ENCODE measurements at regions not wholly inside any gene's neighbourhood (a gene's known extent, or its start where the extent isn't known, plus 50 kb on each side); places are given as distances from the start of the nearest gene placed in this dataset.
A peak's percentile ranks its signal among the peaks of the same experiment; 100 is the strongest.

GRCh38 chr10:125219776-125220175, 59.4 kb upstream of the CTBP2 start:
- no peaks in the 10 kb centered on the region for H3F3A ChIP-seq (ENCODE audit: insufficient read depth, low read depth)
- no peaks in the 10 kb centered on the region for H3K27me3 ChIP-seq (ENCODE audit: insufficient read depth, low read depth)
- TF ChIP-seq EZH2 (IDR thresholded peaks at IDR 0.05; ENCODE audit: low read depth) (no peak), CTCF (conservative IDR thresholded peaks at IDR 0.05) (no peak)
- CTCF ChIA-PET = no interaction called here
- peaks cover 13% of the 10 kb centered on the region for H3K4me1 ChIP-seq (replicated peaks; ENCODE audit: insufficient read depth)
- no peaks in the 10 kb centered on the region for H3K79me2 ChIP-seq (ENCODE audit: low read depth)
- POLR2A ChIA-PET (ENCODE audit: unreplicated experiment) = no interaction called here
- intact Hi-C loops (cut with micrococcal nuclease; ENCODE audit: unreplicated experiment) = no loop called here
- no peaks in the 10 kb centered on the region for H3K9me2 ChIP-seq (ENCODE audit: insufficient read depth)
- H2AFZ ChIP-seq = no peak overlapping the region
- no peak overlapping the region for H3K4me2 ChIP-seq
- no peak for DNase-seq
- no peak overlapping the region for H3K27ac ChIP-seq
- no peaks in the 10 kb centered on the region for H3K9me3 ChIP-seq (ENCODE audit: insufficient read depth, low read depth)
- BruUV-seq (replicated peaks) = no TSS peak
- H3K4me3 ChIP-seq = no peak overlapping the region
- no peaks in the 10 kb centered on the region for H3K36me3 ChIP-seq (ENCODE audit: low read depth)
- H4K20me1 ChIP-seq (ENCODE audit: insufficient read depth) = no peaks in the 10 kb centered on the region

GRCh38 chr10:125218967-125219366, 58.6 kb upstream of the CTBP2 start:
- H3K4me1 ChIP-seq (replicated peaks; ENCODE audit: insufficient read depth) = peaks cover 13% of the 10 kb centered on the region
- intact Hi-C loops (cut with micrococcal nuclease; ENCODE audit: unreplicated experiment) = no loop called here
- H3F3A ChIP-seq (ENCODE audit: insufficient read depth, low read depth) = no peaks in the 10 kb centered on the region
- DNase-seq = no peak
- H2AFZ ChIP-seq = no peak overlapping the region
- no peaks in the 10 kb centered on the region for H4K20me1 ChIP-seq (ENCODE audit: insufficient read depth)
- no peaks in the 10 kb centered on the region for H3K9me3 ChIP-seq (ENCODE audit: insufficient read depth, low read depth)
- POLR2A ChIA-PET (ENCODE audit: unreplicated experiment) = no interaction called here
- no peaks in the 10 kb centered on the region for H3K36me3 ChIP-seq (ENCODE audit: low read depth)
- H3K9me2 ChIP-seq (ENCODE audit: insufficient read depth) = no peaks in the 10 kb centered on the region
- H3K27me3 ChIP-seq (ENCODE audit: insufficient read depth, low read depth) = no peaks in the 10 kb centered on the region
- H3K4me3 ChIP-seq = no peak overlapping the region
- TF ChIP-seq EZH2 (IDR thresholded peaks at IDR 0.05; ENCODE audit: low read depth) (no peak), CTCF (conservative IDR thresholded peaks at IDR 0.05) (no peak)
- no TSS peak for BruUV-seq (replicated peaks)
- H3K27ac ChIP-seq = no peak overlapping the region
- no peak overlapping the region for H3K4me2 ChIP-seq
- CTCF ChIA-PET = no interaction called here
- H3K79me2 ChIP-seq (ENCODE audit: low read depth) = no peaks in the 10 kb centered on the region

GRCh38 chr10:125217990-125218675, 57.8 kb upstream of the CTBP2 start:
- intact Hi-C loops (cut with micrococcal nuclease; ENCODE audit: unreplicated experiment) = no loop called here
- POLR2A ChIA-PET (ENCODE audit: unreplicated experiment) = interaction anchor here (0.8 kb wide), 1 partner anchor 14 kb away, joined by 8 read pairs; no protein-coding TSS in a partner anchor
- Histone ChIP-seq H3K4me1 (replicated peaks; ENCODE audit: insufficient read depth) (peaks cover 13% of the 10 kb centered on the region), H3K27me3 (ENCODE audit: insufficient read depth, low read depth) (no peaks in the 10 kb centered on the region), H3K4me3 (no peak overlapping the region), H3K27ac (no peak overlapping the region), H3K36me3 (ENCODE audit: low read depth) (no peaks in the 10 kb centered on the region), H2AFZ (no peak overlapping the region), H3K79me2 (ENCODE audit: low read depth) (no peaks in the 10 kb centered on the region), H3F3A (ENCODE audit: insufficient read depth, low read depth) (no peaks in the 10 kb centered on the region), H4K20me1 (ENCODE audit: insufficient read depth) (no peaks in the 10 kb centered on the region), H3K9me2 (ENCODE audit: insufficient read depth) (no peaks in the 10 kb centered on the region), H3K4me2 (peak overlapping the region; percentile 31; the same call in 1 of the 2 replicates), H3K9me3 (ENCODE audit: insufficient read depth, low read depth) (no peaks in the 10 kb centered on the region)
- DNase-seq = peak in 1 of 2 experiments; percentile 8
- CTCF ChIA-PET = no interaction called here
- BruUV-seq (replicated peaks) = no TSS peak
- TF ChIP-seq CTCF (conservative IDR thresholded peaks at IDR 0.05) (no peak), EZH2 (IDR thresholded peaks at IDR 0.05; ENCODE audit: low read depth) (no peak)
